Tibial nerve (tissue), 4 donors: ENCODE measurements at regions not wholly inside any gene's neighbourhood (a gene's known extent, or its start where the extent isn't known, plus 50 kb on each side); places are given as distances from the start of the nearest gene placed in this dataset.

ENCODE experiments used
- DNase-seq, 2 donors: peaks; one replicate each; pipeline ENCODE4 v3.0.0-alpha.2; 2019; ENCODE audit warnings: low spot score in 2 of 2
- H3K27ac ChIP-seq, 4 donors: fragments of 200-600 bp; sonication (generic) in 3 of 4; one replicate each; pipeline ENCODE4 v1.5.1; 2017 to 2019; ENCODE audit warnings: mild to moderate bottlenecking in 1 of 4
- H3K27me3 ChIP-seq, 2 donors: fragments of 200-600 bp; sonication (generic) in 1 of 2; one replicate each; pipeline versions ENCODE4 v1.5.1 to v1.6.0; 2017 to 2019
- H3K36me3 ChIP-seq, 3 donors: fragments of 200-600 bp; sonication (generic); one replicate each; pipeline ENCODE4 v1.5.1; 2018 to 2019
- H3K4me1 ChIP-seq, 4 donors: fragments of 200-600 bp; sonication (generic) in 3 of 4; one replicate each; pipeline ENCODE4 v1.5.1; 2017 to 2019
- H3K4me3 ChIP-seq, 4 donors: fragments of 200-600 bp; sonication (generic) in 3 of 4; one replicate each; pipeline ENCODE4 v1.5.1; 2017 to 2019; ENCODE audit warnings: mild to moderate bottlenecking in 1 of 4, moderate library complexity in 1 of 4
- H3K9me3 ChIP-seq, 4 donors: fragments of 200-600 bp; sonication (generic) in 3 of 4; one replicate each; pipeline ENCODE4 v1.5.1; 2017 to 2019
- CTCF ChIP-seq, 5 experiments: fragments of 200-600 bp in 3 of 5; fragments of 450-650 bp in 2 of 5; sonication (generic) in 3 of 5; IDR thresholded peaks; one replicate each; pipeline ENCODE4 v1.5.1; 2016 to 2019; ENCODE audit warnings: antibody characterized with exemption in 5 of 5, mild to moderate bottlenecking in 3 of 5, moderate library complexity in 2 of 5
- EP300 ChIP-seq, 2 donors: sonication (generic); formaldehyde crosslinking; IDR thresholded peaks; one replicate each; pipeline ENCODE4 v1.6.1; 2017; ENCODE audit warnings: antibody characterized with exemption in 2 of 2, mild to moderate bottlenecking in 1 of 2
- POLR2A ChIP-seq, 2 donors: fragments of 450-650 bp; IDR thresholded peaks; one replicate each; pipeline ENCODE4 v1.6.1; 2017; ENCODE audit warnings: antibody characterized with exemption in 2 of 2, mild to moderate bottlenecking in 2 of 2, moderate library complexity in 2 of 2
- WGBS, 2 donors: methylation state at CpG; one replicate each; pipeline ENCODE4 v1.1.5; 2018; 5-methylcytosine and 5-hydroxymethylcytosine counted together

GRCh38 chr2:173696274-173696673, 268.9 kb downstream of the SP3 start:
- no peak overlapping the region for H3K4me3 ChIP-seq
- WGBS, 2 donors = 86 to 94% methylated on average over 5 of the region's 5 CpGs
- peaks cover 0 to 8% (median 0%) of the 10 kb centered on the region in 4 donors for H3K9me3 ChIP-seq
- no peak overlapping the region for H3K27ac ChIP-seq
- no peaks in the 10 kb centered on the region for H3K4me1 ChIP-seq
- no peak for TF ChIP-seq POLR2A (IDR thresholded peaks at IDR 0.05)
- no peaks in the 10 kb centered on the region for H3K27me3 ChIP-seq
- no peak for DNase-seq
- H3K36me3 ChIP-seq = no peaks in the 10 kb centered on the region

GRCh38 chr2:173697929-173698328, 267.2 kb downstream of the SP3 start:
- WGBS, 2 donors = 92 to 97% methylated on average over 1 of the region's 1 CpG
- Histone ChIP-seq H3K27me3 (no peaks in the 10 kb centered on the region), H3K36me3 (no peaks in the 10 kb centered on the region), H3K4me1 (no peaks in the 10 kb centered on the region), H3K9me3 (peaks cover 0 to 8% (median 0%) of the 10 kb centered on the region in 4 donors), H3K27ac (no peak overlapping the region), H3K4me3 (no peak overlapping the region)
- TF ChIP-seq EP300 (IDR thresholded peaks at IDR 0.05) = no peak
- TF ChIP-seq POLR2A (IDR thresholded peaks at IDR 0.05) = no peak
- TF ChIP-seq CTCF (IDR thresholded peaks at IDR 0.05) = no peak
- DNase-seq = no peak

- TF ChIP-seq POLR2A (IDR thresholded peaks at IDR 0.05) (no peak), CTCF (IDR thresholded peaks at IDR 0.05) (no peak), EP300 (IDR thresholded peaks at IDR 0.05) (no peak)
- Histone ChIP-seq H3K4me3 (no peak overlapping the region), H3K9me3 (no peaks in the 10 kb centered on the region), H3K36me3 (no peaks in the 10 kb centered on the region), H3K4me1 (no peaks in the 10 kb centered on the region), H3K27ac (no peak overlapping the region), H3K27me3 (no peaks in the 10 kb centered on the region)
- no peak for DNase-seq
- WGBS, 2 donors = 55 to 66% methylated on average over 4 of the region's 4 CpGs
Observed at GRCh38 chr2:173705656-173706055, 259.5 kb downstream of the SP3 start.

- no peaks in the 10 kb centered on the region for H3K9me3 ChIP-seq
- no peak for TF ChIP-seq EP300 (IDR thresholded peaks at IDR 0.05)
- TF ChIP-seq CTCF (IDR thresholded peaks at IDR 0.05) = no peak
- TF ChIP-seq POLR2A (IDR thresholded peaks at IDR 0.05) = no peak
- no peaks in the 10 kb centered on the region for H3K27me3 ChIP-seq
- H3K27ac ChIP-seq = no peak overlapping the region
- no peak overlapping the region for H3K4me3 ChIP-seq
- H3K4me1 ChIP-seq = no peaks in the 10 kb centered on the region
- DNase-seq = no peak
- H3K36me3 ChIP-seq = no peaks in the 10 kb centered on the region
- 84 to 98% methylated on average over 4 of the region's 4 CpGs for WGBS, 2 donors
Observed at GRCh38 chr2:173706936-173707335, 258.2 kb downstream of the SP3 start.

- no peaks in the 10 kb centered on the region for H3K9me3 ChIP-seq
- TF ChIP-seq CTCF (IDR thresholded peaks at IDR 0.05) = no peak
- no peak for TF ChIP-seq POLR2A (IDR thresholded peaks at IDR 0.05)
- TF ChIP-seq EP300 (IDR thresholded peaks at IDR 0.05) = no peak
- H3K36me3 ChIP-seq = no peaks in the 10 kb centered on the region
- H3K4me1 ChIP-seq = no peaks in the 10 kb centered on the region
- H3K27ac ChIP-seq = no peak overlapping the region
- WGBS, 2 donors = 57 to 59% methylated on average over 5 of the region's 5 CpGs
- H3K27me3 ChIP-seq = no peaks in the 10 kb centered on the region
- DNase-seq = no peak
- no peak overlapping the region for H3K4me3 ChIP-seq
Observed at GRCh38 chr2:173708806-173709205, 256.4 kb downstream of the SP3 start.

GRCh38 chr2:173711816-173712215, 253.4 kb downstream of the SP3 start:
- no peak for TF ChIP-seq CTCF (IDR thresholded peaks at IDR 0.05)
- TF ChIP-seq EP300 (IDR thresholded peaks at IDR 0.05) = no peak
- no peak for TF ChIP-seq POLR2A (IDR thresholded peaks at IDR 0.05)
- no peak for DNase-seq
- Histone ChIP-seq H3K36me3 (no peaks in the 10 kb centered on the region), H3K27me3 (no peaks in the 10 kb centered on the region), H3K4me1 (no peaks in the 10 kb centered on the region), H3K9me3 (no peaks in the 10 kb centered on the region), H3K27ac (no peak overlapping the region), H3K4me3 (no peak overlapping the region)
- WGBS, 2 donors = 77 to 93% methylated on average over 1 of the region's 1 CpG
